HL-60 (cell line): ENCODE measurements at regions not wholly inside any gene's neighbourhood (a gene's known extent, or its start where the extent isn't known, plus 50 kb on each side); places are given as distances from the start of the nearest gene placed in this dataset.

Experiments
- CTCF ChIP-seq: IDR thresholded peaks from one replicate; pipeline ENCODE4 v1.5.1; 2011; ENCODE audit warnings: low read length, control low read depth, inconsistent platforms; ENCODE audit not compliant: insufficient read depth
- POLR2AphosphoS5 ChIP-seq: IDR thresholded peaks from 2 replicates; pipeline ENCODE4 v1.6.1; 2012; ENCODE audit warnings: low read depth
- REST ChIP-seq: IDR thresholded peaks from 2 replicates; pipeline ENCODE4 v1.6.1; 2012; ENCODE audit warnings: low read depth; ENCODE audit not compliant: insufficient replicate concordance

- TF ChIP-seq POLR2AphosphoS5 (no peak), CTCF (no peak), REST (no peak)
Measured at GRCh38 chr9:91500509-91501014, 76.9 kb upstream of the NFIL3 start.
